ENCODE measurements at regions not wholly inside any gene's neighbourhood (a gene's known extent, or its start where the extent isn't known, plus 50 kb on each side); places are given as distances from the start of the nearest gene placed in this dataset.

DNA sequence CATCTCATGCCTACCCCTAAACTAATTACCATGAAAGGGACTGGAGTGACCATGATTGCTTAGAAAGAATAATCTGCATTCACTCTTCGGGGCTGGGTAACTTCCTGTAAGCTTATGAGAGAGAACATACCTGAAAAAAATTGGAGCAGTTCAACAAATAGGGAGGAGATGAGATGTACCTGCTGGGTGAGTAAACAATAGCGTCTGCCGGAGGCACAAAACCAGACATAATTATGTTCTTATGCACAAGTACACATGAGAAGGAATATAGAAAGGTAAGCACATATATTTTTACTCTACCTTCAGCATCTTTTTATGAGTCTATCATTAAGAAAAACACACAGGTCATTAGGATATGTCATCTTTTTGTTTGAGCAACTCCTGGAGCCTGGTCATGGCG, 224.6 kb upstream of the FERD3L start (continued):
- TF ChIP-seq, protein P1, sequence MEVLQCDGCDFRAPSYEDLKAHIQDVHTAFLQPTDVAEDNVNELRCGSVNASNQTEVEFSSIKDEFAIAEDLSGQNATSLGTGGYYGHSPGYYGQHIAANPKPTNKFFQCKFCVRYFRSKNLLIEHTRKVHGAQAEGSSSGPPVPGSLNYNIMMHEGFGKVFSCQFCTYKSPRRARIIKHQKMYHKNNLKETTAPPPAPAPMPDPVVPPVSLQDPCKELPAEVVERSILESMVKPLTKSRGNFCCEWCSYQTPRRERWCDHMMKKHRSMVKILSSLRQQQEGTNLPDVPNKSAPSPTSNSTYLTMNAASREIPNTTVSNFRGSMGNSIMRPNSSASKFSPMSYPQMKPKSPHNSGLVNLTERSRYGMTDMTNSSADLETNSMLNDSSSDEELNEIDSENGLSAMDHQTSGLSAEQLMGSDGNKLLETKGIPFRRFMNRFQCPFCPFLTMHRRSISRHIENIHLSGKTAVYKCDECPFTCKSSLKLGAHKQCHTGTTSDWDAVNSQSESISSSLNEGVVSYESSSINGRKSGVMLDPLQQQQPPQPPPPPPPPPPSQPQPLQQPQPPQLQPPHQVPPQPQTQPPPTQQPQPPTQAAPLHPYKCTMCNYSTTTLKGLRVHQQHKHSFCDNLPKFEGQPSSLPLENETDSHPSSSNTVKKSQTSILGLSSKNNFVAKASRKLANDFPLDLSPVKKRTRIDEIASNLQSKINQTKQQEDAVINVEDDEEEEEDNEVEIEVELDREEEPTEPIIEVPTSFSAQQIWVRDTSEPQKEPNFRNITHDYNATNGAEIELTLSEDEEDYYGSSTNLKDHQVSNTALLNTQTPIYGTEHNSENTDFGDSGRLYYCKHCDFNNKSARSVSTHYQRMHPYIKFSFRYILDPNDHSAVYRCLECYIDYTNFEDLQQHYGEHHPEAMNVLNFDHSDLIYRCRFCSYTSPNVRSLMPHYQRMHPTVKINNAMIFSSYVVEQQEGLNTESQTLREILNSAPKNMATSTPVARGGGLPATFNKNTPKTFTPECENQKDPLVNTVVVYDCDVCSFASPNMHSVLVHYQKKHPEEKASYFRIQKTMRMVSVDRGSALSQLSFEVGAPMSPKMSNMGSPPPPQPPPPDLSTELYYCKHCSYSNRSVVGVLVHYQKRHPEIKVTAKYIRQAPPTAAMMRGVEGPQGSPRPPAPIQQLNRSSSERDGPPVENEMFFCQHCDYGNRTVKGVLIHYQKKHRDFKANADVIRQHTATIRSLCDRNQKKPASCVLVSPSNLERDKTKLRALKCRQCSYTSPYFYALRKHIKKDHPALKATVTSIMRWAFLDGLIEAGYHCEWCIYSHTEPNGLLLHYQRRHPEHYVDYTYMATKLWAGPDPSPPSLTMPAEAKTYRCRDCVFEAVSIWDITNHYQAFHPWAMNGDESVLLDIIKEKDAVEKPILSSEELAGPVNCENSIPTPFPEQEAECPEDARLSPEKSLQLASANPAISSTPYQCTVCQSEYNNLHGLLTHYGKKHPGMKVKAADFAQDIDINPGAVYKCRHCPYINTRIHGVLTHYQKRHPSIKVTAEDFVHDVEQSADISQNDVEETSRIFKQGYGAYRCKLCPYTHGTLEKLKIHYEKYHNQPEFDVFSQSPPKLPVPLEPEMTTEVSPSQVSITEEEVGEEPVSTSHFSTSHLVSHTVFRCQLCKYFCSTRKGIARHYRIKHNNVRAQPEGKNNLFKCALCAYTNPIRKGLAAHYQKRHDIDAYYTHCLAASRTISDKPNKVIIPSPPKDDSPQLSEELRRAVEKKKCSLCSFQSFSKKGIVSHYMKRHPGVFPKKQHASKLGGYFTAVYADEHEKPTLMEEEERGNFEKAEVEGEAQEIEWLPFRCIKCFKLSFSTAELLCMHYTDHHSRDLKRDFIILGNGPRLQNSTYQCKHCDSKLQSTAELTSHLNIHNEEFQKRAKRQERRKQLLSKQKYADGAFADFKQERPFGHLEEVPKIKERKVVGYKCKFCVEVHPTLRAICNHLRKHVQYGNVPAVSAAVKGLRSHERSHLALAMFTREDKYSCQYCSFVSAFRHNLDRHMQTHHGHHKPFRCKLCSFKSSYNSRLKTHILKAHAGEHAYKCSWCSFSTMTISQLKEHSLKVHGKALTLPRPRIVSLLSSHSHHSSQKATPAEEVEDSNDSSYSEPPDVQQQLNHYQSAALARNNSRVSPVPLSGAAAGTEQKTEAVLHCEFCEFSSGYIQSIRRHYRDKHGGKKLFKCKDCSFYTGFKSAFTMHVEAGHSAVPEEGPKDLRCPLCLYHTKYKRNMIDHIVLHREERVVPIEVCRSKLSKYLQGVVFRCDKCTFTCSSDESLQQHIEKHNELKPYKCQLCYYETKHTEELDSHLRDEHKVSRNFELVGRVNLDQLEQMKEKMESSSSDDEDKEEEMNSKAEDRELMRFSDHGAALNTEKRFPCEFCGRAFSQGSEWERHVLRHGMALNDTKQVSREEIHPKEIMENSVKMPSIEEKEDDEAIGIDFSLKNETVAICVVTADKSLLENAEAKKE (CRISPR knock-in tag; IDR thresholded peaks at IDR 0.05): no peak
- no peak for TF ChIP-seq POLR2AphosphoS5 (IDR thresholded peaks at IDR 0.05; ENCODE audit: low read depth)
- TF ChIP-seq, protein P2, sequence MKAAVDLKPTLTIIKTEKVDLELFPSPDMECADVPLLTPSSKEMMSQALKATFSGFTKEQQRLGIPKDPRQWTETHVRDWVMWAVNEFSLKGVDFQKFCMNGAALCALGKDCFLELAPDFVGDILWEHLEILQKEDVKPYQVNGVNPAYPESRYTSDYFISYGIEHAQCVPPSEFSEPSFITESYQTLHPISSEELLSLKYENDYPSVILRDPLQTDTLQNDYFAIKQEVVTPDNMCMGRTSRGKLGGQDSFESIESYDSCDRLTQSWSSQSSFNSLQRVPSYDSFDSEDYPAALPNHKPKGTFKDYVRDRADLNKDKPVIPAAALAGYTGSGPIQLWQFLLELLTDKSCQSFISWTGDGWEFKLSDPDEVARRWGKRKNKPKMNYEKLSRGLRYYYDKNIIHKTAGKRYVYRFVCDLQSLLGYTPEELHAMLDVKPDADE (IDR thresholded peaks at IDR 0.05): no peak
- TF ChIP-seq NANOG (IDR thresholded peaks at IDR 0.05; ENCODE audit: borderline replicate concordance): no peak
- TF ChIP-seq STAT1 (IDR thresholded peaks at IDR 0.05; ENCODE audit: unreplicated experiment): no peak
- TF ChIP-seq ZNF331 (CRISPR knock-in tag; IDR thresholded peaks at IDR 0.05; ENCODE audit: low read depth): no peak
- no peak for TF ChIP-seq JUNB (IDR thresholded peaks at IDR 0.05; ENCODE audit: unreplicated experiment)

DNA sequence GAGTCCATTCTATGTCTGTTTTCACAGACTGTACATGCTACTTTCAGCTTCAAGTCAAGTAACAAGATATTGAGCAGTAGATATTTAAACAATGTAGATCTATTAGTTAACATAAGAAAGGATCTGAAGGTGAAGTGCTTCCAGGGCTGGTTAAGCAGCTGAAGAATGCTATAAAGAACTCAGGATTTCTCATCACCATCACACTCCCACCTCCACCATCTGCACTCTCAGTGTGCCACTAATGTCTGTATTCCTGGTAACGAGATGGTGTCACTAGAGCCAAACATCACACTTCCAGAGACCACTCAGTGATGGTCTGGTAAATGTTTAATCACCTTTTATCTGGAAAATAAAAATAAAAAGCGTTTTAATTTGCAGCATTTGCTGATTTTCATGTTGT, 224.0 kb upstream of the FERD3L start:
- H3K4me1 Mint-ChIP-seq: peaks cover 43% of the 10 kb centered on the region
- H4K20me1 ChIP-seq (replicated peaks; ENCODE audit: insufficient read depth): no peaks in the 10 kb centered on the region
- no peaks in the 10 kb centered on the region for H3F3A ChIP-seq (replicated peaks; ENCODE audit: low read depth)
- no peaks in the 10 kb centered on the region for H3K9me2 ChIP-seq (ENCODE audit: insufficient read depth)
- H3K4me1 ChIP-seq (ENCODE audit: insufficient read depth): peaks cover 34% of the 10 kb centered on the region
- H3K9me3 Mint-ChIP-seq: no peaks in the 10 kb centered on the region
- no peak overlapping the region for H3K27ac Mint-ChIP-seq
- H3K4me3 Mint-ChIP-seq: no peak overlapping the region
- no peak overlapping the region; the same call in 1 of the 2 replicates for H3K27ac ChIP-seq (ENCODE audit: low read depth)
- H3K36me3 Mint-ChIP-seq (ENCODE audit: low read depth): no peaks in the 10 kb centered on the region
- no peak overlapping the region for H2AFZ ChIP-seq
- H3K27me3 Mint-ChIP-seq (ENCODE audit: insufficient read depth, low read depth, poor library complexity): no peaks in the 10 kb centered on the region
- no peaks in the 10 kb centered on the region for H3K79me2 ChIP-seq (replicated peaks; ENCODE audit: insufficient read depth)
- H3K27me3 ChIP-seq (ENCODE audit: insufficient read depth): no peaks in the 10 kb centered on the region
- no peaks in the 10 kb centered on the region for H3K36me3 ChIP-seq (ENCODE audit: insufficient read depth)
- H3K4me2 ChIP-seq: peak overlapping the region; percentile 6; the same call in 1 of the 2 replicates
- DNase-seq (ENCODE audit: low spot score) (peak; percentile 60), ATAC-seq (peak; percentile 90)
- H3K4me3 ChIP-seq: no peak overlapping the region
- TF ChIP-seq, protein P3, sequence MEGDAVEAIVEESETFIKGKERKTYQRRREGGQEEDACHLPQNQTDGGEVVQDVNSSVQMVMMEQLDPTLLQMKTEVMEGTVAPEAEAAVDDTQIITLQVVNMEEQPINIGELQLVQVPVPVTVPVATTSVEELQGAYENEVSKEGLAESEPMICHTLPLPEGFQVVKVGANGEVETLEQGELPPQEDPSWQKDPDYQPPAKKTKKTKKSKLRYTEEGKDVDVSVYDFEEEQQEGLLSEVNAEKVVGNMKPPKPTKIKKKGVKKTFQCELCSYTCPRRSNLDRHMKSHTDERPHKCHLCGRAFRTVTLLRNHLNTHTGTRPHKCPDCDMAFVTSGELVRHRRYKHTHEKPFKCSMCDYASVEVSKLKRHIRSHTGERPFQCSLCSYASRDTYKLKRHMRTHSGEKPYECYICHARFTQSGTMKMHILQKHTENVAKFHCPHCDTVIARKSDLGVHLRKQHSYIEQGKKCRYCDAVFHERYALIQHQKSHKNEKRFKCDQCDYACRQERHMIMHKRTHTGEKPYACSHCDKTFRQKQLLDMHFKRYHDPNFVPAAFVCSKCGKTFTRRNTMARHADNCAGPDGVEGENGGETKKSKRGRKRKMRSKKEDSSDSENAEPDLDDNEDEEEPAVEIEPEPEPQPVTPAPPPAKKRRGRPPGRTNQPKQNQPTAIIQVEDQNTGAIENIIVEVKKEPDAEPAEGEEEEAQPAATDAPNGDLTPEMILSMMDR (conservative IDR thresholded peaks at IDR 0.05; ENCODE audit: low read depth in 2 of 2): no peak
